ENCODE measurements at regions not wholly inside any gene's neighbourhood (a gene's known extent, or its start where the extent isn't known, plus 50 kb on each side); places are given as distances from the start of the nearest gene placed in this dataset.
A peak's percentile ranks its signal among the peaks of the same experiment; 100 is the strongest.

- DNase-seq (ENCODE audit: low read depth): no peak
- no peak for TF ChIP-seq CTCF (IDR thresholded peaks at IDR 0.05; ENCODE audit: insufficient read depth, low read depth, low read length, missing control alignments)
- H3K4me3 ChIP-seq (ENCODE audit: low read depth, low read length): no peak overlapping the region
These were observed 198.6 kb downstream of the GADD45G start for GRCh38 chr9:89803403-89803802.

- no peak for DNase-seq (ENCODE audit: low read depth)
- no peak overlapping the region for H3K4me3 ChIP-seq (ENCODE audit: low read depth, low read length)
- no peak for TF ChIP-seq CTCF (IDR thresholded peaks at IDR 0.05; ENCODE audit: insufficient read depth, low read depth, low read length, missing control alignments)
These were observed 200.1 kb downstream of the GADD45G start for GRCh38 chr9:89804766-89805531.

GRCh38 chr9:89805571-89806292 lies 200.9 kb downstream of the GADD45G start:
- no peak overlapping the region for H3K4me3 ChIP-seq (ENCODE audit: low read depth, low read length)
- no peak for DNase-seq (ENCODE audit: low read depth)
- TF ChIP-seq CTCF (IDR thresholded peaks at IDR 0.05; ENCODE audit: insufficient read depth, low read depth, low read length, missing control alignments): no peak

GRCh38 chr9:89806371-89807100 lies 201.7 kb downstream of the GADD45G start:
- no peak for TF ChIP-seq CTCF (IDR thresholded peaks at IDR 0.05; ENCODE audit: insufficient read depth, low read depth, low read length, missing control alignments)
- no peak overlapping the region for H3K4me3 ChIP-seq (ENCODE audit: low read depth, low read length)
- no peak for DNase-seq (ENCODE audit: low read depth)

GRCh38 chr9:89807101-89807395 lies 202.2 kb downstream of the GADD45G start:
- no peak for TF ChIP-seq CTCF (IDR thresholded peaks at IDR 0.05; ENCODE audit: insufficient read depth, low read depth, low read length, missing control alignments)
- H3K4me3 ChIP-seq (ENCODE audit: low read depth, low read length): no peak overlapping the region
- DNase-seq (ENCODE audit: low read depth): no peak

- DNase-seq (ENCODE audit: low read depth): peak; percentile 9
- no peak for TF ChIP-seq CTCF (IDR thresholded peaks at IDR 0.05; ENCODE audit: insufficient read depth, low read depth, low read length, missing control alignments)
- no peak overlapping the region for H3K4me3 ChIP-seq (ENCODE audit: low read depth, low read length)
These were observed 202.9 kb downstream of the GADD45G start for GRCh38 chr9:89807682-89808075.

Data from GM12865 (cell line).